ENCODE measurements at regions not wholly inside any gene's neighbourhood (a gene's known extent, or its start where the extent isn't known, plus 50 kb on each side); places are given as distances from the start of the nearest gene placed in this dataset.
"Not testable (repeated sequence)": the region's sequence is repeated elsewhere in the genome, so short reads cannot be mapped to it uniquely, and the experiment has no call there.

GRCh38 chr11:79503028-79503427 is 62.2 kb upstream of the TENM4 start:
- no peak for DNase-seq

GRCh38 chr11:79501707-79502106 is 60.9 kb upstream of the TENM4 start:
- DNase-seq = no peak

- DNase-seq = not testable (repeated sequence)
Observed at GRCh38 chr11:79499929-79500328, 59.1 kb upstream of the TENM4 start.

- no peak for DNase-seq
Observed at GRCh38 chr11:79498667-79499066, 57.8 kb upstream of the TENM4 start.

GRCh38 chr11:79493555-79494171 is 52.8 kb upstream of the TENM4 start:
- DNase-seq = no peak

GRCh38 chr11:79492008-79492407 is 51.2 kb upstream of the TENM4 start:
- no peak for DNase-seq

Data from NCI-H524 treated with DMSO at 0.1 percent for 48 hours (cell line).